SK-N-MC (cell line): ENCODE measurements at regions not wholly inside any gene's neighbourhood (a gene's known extent, or its start where the extent isn't known, plus 50 kb on each side); places are given as distances from the start of the nearest gene placed in this dataset.

Experiments
- EZH2 ChIP-seq: fragments of 200-600 bp; sonication (generic); IDR thresholded peaks from one replicate; pipeline ENCODE4 v1.6.1; 2017; ENCODE audit warnings: antibody characterized with exemption
- FOXP2 ChIP-seq: optimal IDR thresholded peaks from 2 replicates; pipeline ENCODE3; 2011; ENCODE audit warnings: mild to moderate bottlenecking, moderate library complexity; ENCODE audit not compliant: insufficient read depth; ENCODE audit errors: extremely low read length, control extremely low read depth
- POLR2AphosphoS5 ChIP-seq: IDR thresholded peaks from 2 replicates; pipeline ENCODE4 v1.6.1; 2012; ENCODE audit warnings: mild to moderate bottlenecking, low read depth, low read length, borderline replicate concordance

DNA sequence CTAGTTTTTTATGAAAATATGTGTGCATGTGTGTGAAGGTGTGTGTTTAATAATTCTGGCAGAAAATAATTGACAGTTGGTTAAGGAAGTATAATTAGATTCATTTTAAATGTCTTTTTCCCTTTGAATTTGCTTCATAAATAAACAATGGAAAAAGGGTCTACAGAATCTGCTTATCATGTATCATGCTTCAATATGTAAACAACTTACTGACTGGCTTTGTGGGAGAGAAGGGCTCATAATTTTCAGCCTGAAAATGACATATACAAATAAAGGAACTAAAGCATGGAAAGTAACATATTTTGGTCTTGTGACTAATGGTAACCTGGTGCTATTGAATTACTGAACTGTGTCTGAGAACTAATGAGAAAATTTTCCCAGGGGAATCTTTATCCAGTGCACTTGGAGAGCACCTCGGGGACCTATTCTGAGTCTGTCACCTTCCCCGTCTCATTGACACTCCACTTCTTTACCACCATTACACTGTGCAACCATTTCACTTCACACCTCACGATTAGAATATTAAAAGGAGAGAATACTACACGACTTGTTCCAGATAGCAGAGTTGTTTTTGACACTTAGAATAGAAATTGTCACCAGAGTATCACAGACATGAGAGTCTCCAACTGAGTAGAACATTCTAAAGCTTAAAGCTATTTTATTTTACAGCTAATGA lies 298.6 kb downstream of the TFEC start:
- no peak for TF ChIP-seq EZH2
- no peak for TF ChIP-seq POLR2AphosphoS5
- no peak for TF ChIP-seq FOXP2
